Testis (tissue), 2 donors: ENCODE measurements at regions not wholly inside any gene's neighbourhood (a gene's known extent, or its start where the extent isn't known, plus 50 kb on each side); places are given as distances from the start of the nearest gene placed in this dataset.

Source experiments
- DNase-seq: peaks from one replicate; pipeline ENCODE4 v3.0.0-alpha.2; 2019
- H3K27ac ChIP-seq, 2 donors: fragments of 200-600 bp; sonication (generic); one replicate each; pipeline ENCODE4 v1.5.1; 2019
- H3K27me3 ChIP-seq: fragments of 200-600 bp; sonication (generic); one replicate; pipeline ENCODE4 v1.5.1; 2019
- H3K36me3 ChIP-seq: fragments of 200-600 bp; sonication (generic); one replicate; pipeline ENCODE4 v1.5.1; 2017; ENCODE audit warnings: low read depth; ENCODE audit errors: missing control alignments
- H3K4me1 ChIP-seq: fragments of 200-600 bp; sonication (generic); one replicate; pipeline ENCODE4 v1.5.1; 2019
- H3K4me3 ChIP-seq, 2 donors: fragments of 200-600 bp; sonication (generic); one replicate each; pipeline ENCODE4 v1.5.1; 2017 to 2019
- H3K9me3 ChIP-seq: fragments of 200-600 bp; sonication (generic); one replicate; pipeline ENCODE4 v1.5.1; 2017
- POLR2A ChIP-seq: fragments of 450-650 bp; IDR thresholded peaks from one replicate; pipeline ENCODE4 v1.6.1; 2017; ENCODE audit warnings: antibody characterized with exemption, mild to moderate bottlenecking, moderate library complexity
- WGBS, 2 donors: methylation state at CpG; one replicate each; pipeline ENCODE4 v1.1.5; 2018; 5-methylcytosine and 5-hydroxymethylcytosine counted together
- intact Hi-C: fragments of 100-400 bp; cut with DNase I; formaldehyde crosslinking; loops from one replicate; pipeline ENCODE4 v1.15.1; 2023; ENCODE audit warnings: low total_unique reads
- TF ChIP-seq, protein P1 (sequence below), 3 experiments: fragments of 450-650 bp in 2 of 3; fragments of 200-600 bp in 1 of 3; sonication (generic) in 1 of 3; IDR thresholded peaks; one replicate each; pipeline ENCODE4 v1.5.1; 2016 to 2019; ENCODE audit warnings: antibody characterized with exemption in 3 of 3, mild to moderate bottlenecking in 2 of 3, moderate library complexity in 1 of 3

DNA sequence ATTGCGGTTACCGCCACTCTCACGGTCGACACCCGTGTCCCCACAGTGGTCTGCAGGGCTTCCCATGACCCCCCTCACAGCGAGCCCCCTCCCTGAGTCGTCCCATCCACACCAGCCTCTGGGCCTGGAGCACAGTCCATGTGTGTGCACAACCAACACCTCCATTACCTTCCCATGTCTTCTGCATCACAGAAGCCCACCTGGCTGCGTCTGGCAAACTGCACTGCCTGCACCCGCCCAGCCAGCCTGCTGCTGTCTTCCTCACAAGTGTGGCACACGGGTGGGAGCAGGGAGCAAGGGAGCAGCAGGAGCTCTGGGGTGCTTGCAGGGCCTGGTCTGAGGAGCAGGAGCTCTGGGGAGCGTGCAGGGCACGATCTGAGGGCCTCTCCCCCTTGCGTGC lies 415.3 kb upstream of the IRX4 start:
- TF ChIP-seq, protein P1, sequence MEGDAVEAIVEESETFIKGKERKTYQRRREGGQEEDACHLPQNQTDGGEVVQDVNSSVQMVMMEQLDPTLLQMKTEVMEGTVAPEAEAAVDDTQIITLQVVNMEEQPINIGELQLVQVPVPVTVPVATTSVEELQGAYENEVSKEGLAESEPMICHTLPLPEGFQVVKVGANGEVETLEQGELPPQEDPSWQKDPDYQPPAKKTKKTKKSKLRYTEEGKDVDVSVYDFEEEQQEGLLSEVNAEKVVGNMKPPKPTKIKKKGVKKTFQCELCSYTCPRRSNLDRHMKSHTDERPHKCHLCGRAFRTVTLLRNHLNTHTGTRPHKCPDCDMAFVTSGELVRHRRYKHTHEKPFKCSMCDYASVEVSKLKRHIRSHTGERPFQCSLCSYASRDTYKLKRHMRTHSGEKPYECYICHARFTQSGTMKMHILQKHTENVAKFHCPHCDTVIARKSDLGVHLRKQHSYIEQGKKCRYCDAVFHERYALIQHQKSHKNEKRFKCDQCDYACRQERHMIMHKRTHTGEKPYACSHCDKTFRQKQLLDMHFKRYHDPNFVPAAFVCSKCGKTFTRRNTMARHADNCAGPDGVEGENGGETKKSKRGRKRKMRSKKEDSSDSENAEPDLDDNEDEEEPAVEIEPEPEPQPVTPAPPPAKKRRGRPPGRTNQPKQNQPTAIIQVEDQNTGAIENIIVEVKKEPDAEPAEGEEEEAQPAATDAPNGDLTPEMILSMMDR (IDR thresholded peaks at IDR 0.05), result no peak
- TF ChIP-seq POLR2A, result no peak
- 89 to 92% methylated on average over 12 to 13 of the region's 13 CpGs for WGBS, 2 donors
- intact Hi-C loops, result no loop called here
- Histone ChIP-seq H3K27me3 (no peaks in the 10 kb centered on the region), H3K4me1 (no peaks in the 10 kb centered on the region), H3K9me3 (no peaks in the 10 kb centered on the region), H3K4me3 (no peak overlapping the region), H3K36me3 (no peaks in the 10 kb centered on the region), H3K27ac (no peak overlapping the region)
- no peak for DNase-seq

DNA sequence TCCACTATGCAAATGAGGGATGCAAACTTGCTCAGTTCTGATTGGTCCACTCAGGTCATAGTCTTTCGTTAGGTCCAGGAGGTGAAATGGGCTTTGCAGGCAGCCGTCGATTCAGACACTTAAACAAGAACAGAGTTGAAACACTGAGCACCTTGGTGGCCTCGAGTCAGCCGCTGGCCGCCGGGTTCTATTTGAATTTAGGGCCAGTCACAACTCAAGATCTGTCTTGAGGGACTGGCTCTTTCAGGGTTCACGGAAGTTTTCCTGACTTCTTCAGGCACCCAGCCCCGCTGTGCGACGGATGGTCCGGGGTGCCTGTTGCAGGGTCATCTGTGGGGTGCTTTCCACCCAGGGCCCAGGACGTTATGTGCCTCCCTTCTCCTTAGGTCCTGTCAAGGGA lies 412.8 kb upstream of the IRX4 start:
- Histone ChIP-seq H3K9me3 (no peaks in the 10 kb centered on the region), H3K4me1 (no peaks in the 10 kb centered on the region), H3K27ac (no peak overlapping the region), H3K27me3 (no peaks in the 10 kb centered on the region), H3K4me3 (no peak overlapping the region), H3K36me3 (no peaks in the 10 kb centered on the region)
- DNase-seq, result no peak
- TF ChIP-seq POLR2A, result no peak
- TF ChIP-seq, protein P1 (IDR thresholded peaks at IDR 0.05), result no peak
- intact Hi-C loops, result no loop called here
- 88 to 92% methylated on average over 13 of the region's 13 CpGs for WGBS, 2 donors

DNA sequence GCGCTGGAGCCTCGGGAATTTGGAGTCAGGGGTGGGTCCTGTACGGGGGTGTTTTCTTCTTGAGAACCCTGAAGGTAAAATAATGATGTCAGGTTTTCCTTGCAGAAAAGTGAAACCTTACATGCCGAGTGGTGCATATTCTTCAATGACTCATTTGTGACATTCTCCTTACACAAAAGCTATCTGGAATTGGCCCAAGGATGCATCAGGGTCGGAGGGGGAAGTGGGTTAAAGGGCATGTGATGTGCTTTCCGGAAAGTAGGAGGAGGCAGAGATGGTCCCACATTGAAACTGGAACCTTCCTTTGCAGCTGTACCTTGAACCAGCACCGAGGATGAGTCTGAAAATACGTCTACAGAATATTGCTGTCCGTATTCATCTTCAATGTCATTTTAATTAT lies 411.2 kb upstream of the IRX4 start:
- H3K27me3 ChIP-seq, result no peaks in the 10 kb centered on the region
- no peak for TF ChIP-seq POLR2A
- TF ChIP-seq, protein P1 (IDR thresholded peaks at IDR 0.05), result no peak
- H3K9me3 ChIP-seq, result no peaks in the 10 kb centered on the region
- H3K36me3 ChIP-seq, result no peaks in the 10 kb centered on the region
- intact Hi-C loops, result no loop called here
- no peak for DNase-seq
- H3K4me3 ChIP-seq, result no peak overlapping the region
- no peaks in the 10 kb centered on the region for H3K4me1 ChIP-seq
- WGBS, 2 donors, result 58 to 61% methylated on average over 9 of the region's 9 CpGs
- H3K27ac ChIP-seq, result no peak overlapping the region

DNA sequence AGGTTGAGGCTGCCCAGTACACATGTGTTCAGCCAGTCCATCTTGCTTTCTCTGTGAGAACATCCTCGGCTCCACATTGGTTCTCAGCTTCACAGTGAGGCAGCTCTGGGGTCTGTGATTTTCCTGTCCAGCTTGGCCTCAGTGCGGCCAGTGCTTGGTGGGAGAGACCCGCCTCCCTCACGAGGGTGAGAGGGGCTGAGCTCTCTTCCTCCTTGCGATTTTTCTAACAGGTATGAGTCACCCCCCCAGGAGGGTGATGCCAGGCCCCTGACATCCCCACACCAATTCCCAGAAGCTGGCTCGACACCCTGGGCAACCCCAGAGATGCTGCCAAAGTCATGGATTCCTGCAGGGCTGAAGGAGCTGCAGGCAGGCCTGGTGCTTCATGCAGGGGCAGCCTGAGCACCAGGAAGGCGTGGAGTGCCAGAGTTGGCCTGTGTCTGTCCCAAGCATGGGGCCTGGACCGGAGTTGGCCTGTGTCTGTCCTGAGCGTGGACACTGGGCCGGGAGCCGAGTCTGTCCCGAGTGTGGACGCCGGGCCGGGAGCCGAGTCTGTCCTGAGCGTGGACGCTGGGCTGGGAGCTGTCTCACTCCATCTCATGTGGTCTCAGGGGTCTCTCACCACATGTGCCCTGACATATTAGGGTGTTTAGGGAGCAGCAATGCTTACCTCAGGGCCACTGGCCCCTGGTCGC lies 408.6 kb upstream of the IRX4 start:
- no peaks in the 10 kb centered on the region for H3K36me3 ChIP-seq
- no peaks in the 10 kb centered on the region for H3K9me3 ChIP-seq
- H3K27ac ChIP-seq, result no peak overlapping the region
- intact Hi-C loops, result no loop called here
- no peaks in the 10 kb centered on the region for H3K27me3 ChIP-seq
- TF ChIP-seq POLR2A, result no peak
- TF ChIP-seq, protein P1 (IDR thresholded peaks at IDR 0.05), result no peak
- 89 to 97% methylated on average over 7 to 17 of the region's 19 CpGs for WGBS, 2 donors
- H3K4me3 ChIP-seq, result no peak overlapping the region
- no peaks in the 10 kb centered on the region for H3K4me1 ChIP-seq
- DNase-seq, result no peak

DNA sequence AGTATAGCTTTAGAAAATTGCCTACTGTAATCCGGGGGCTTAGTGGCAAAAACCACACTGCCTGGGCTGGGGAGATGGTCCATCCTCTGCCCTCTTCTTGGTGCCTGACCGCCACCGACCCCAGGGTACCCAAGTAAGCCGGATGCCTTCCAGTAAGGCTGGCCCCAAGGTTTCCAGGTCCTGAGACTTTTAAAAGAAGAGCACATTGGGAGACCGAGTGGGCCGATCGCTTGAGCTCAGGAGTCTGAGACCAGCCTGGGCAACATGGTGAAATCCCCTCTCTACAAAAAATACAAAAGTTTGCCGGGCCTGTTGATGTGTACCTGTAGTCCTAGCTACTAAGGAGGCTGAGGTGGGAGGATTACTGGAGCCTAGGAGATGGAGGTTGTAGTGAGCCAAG lies 406.7 kb upstream of the IRX4 start:
- no peaks in the 10 kb centered on the region for H3K4me1 ChIP-seq
- H3K9me3 ChIP-seq, result no peaks in the 10 kb centered on the region
- no peak for TF ChIP-seq POLR2A
- TF ChIP-seq, protein P1 (IDR thresholded peaks at IDR 0.05), result no peak
- intact Hi-C loops, result no loop called here
- WGBS, 2 donors, result 80 to 89% methylated on average over 7 to 8 of the region's 8 CpGs
- no peak overlapping the region for H3K27ac ChIP-seq
- H3K4me3 ChIP-seq, result no peak overlapping the region
- H3K36me3 ChIP-seq, result no peaks in the 10 kb centered on the region
- H3K27me3 ChIP-seq, result no peaks in the 10 kb centered on the region
- DNase-seq, result no peak
